ENCODE measurements at regions not wholly inside any gene's neighbourhood (a gene's known extent, or its start where the extent isn't known, plus 50 kb on each side); places are given as distances from the start of the nearest gene placed in this dataset.

GRCh38 chr2:165010556-165010955, 55.2 kb upstream of the SLC38A11 start:
- TF ChIP-seq CTCF (IDR thresholded peaks at IDR 0.05) (no peak), POLR2A (IDR thresholded peaks at IDR 0.05) (no peak)
